Activated CD4-positive, alpha-beta T cell treated with anti-CD3 and anti-CD28 coated beads for 36 hours (primary cell): ENCODE measurements at regions not wholly inside any gene's neighbourhood (a gene's known extent, or its start where the extent isn't known, plus 50 kb on each side); places are given as distances from the start of the nearest gene placed in this dataset.
"Not testable (repeated sequence)": the region's sequence is repeated elsewhere in the genome, so short reads cannot be mapped to it uniquely, and the experiment has no call there.

Experiments used
- ATAC-seq: fragments of 200-7000 bp; cut with Tn5 transposase; one replicate; pipeline ENCODE4 v1.10.0; 2021; ENCODE audit warnings: mild to moderate bottlenecking, moderate library complexity
- CTCF ChIA-PET: fragments of 350-600 bp; sonication (Branson Sonifier 250); formaldehyde crosslinking; loops from one replicate; lab custom pipeline; 2021; ENCODE audit warnings: antibody characterized with exemption; lab: Charles Lee
- POLR2A ChIA-PET: fragments of 350-600 bp; sonication (Branson Sonifier 250); formaldehyde crosslinking; loops from one replicate; lab custom pipeline; 2021; ENCODE audit warnings: antibody characterized with exemption, inconsistent platforms; lab: Charles Lee
- DNase-seq: peaks from one replicate; pipeline ENCODE4 v3.0.0-alpha.2; 2020
- H3K27ac Mint-ChIP-seq: one replicate; pipeline ENCODE4 v1.8.0; 2021; ENCODE audit warnings: mixed read lengths
- H3K27me3 Mint-ChIP-seq: one replicate; pipeline ENCODE4 v1.8.0; 2021; ENCODE audit warnings: mixed read lengths
- H3K36me3 Mint-ChIP-seq: one replicate; pipeline ENCODE4 v1.8.0; 2021; ENCODE audit warnings: low read depth, mixed read lengths
- H3K4me1 Mint-ChIP-seq: one replicate; pipeline ENCODE4 v1.8.0; 2021; ENCODE audit warnings: mixed read lengths
- H3K4me3 Mint-ChIP-seq: one replicate; pipeline ENCODE4 v1.8.0; 2021; ENCODE audit warnings: mild to moderate bottlenecking, moderate library complexity, mixed read lengths
- H3K9me3 Mint-ChIP-seq: one replicate; pipeline ENCODE4 v1.8.0; 2021; ENCODE audit warnings: low read depth, mixed read lengths
- intact Hi-C, 2 experiments: fragments of 100-400 bp; cut with DNase I in 1 of 2; cut with micrococcal nuclease in 1 of 2; formaldehyde crosslinking; loops; one replicate each; pipeline versions ENCODE4 v1.14.2 to v1.15.1; 2022 to 2024; cut with DNase I, micrococcal nuclease

- peaks cover 3% of the 10 kb centered on the region for H3K27me3 Mint-ChIP-seq
- no peaks in the 10 kb centered on the region for H3K36me3 Mint-ChIP-seq
- no peak overlapping the region for H3K4me3 Mint-ChIP-seq
- ATAC-seq (no peak), DNase-seq (no peak)
- no peak overlapping the region for H3K27ac Mint-ChIP-seq
- POLR2A ChIA-PET: interaction anchor here (0.7 kb wide), 1 partner anchor 245 kb away, joined by 3 read pairs; no protein-coding TSS in a partner anchor
- no peaks in the 10 kb centered on the region for H3K4me1 Mint-ChIP-seq
- intact Hi-C loops: no loop called here
- H3K9me3 Mint-ChIP-seq: peaks cover 2% of the 10 kb centered on the region
- CTCF ChIA-PET: no interaction called here
Measured at GRCh38 chr15:56568466-56569167, 103.7 kb upstream of the MNS1 start.

- H3K27me3 Mint-ChIP-seq: no peaks in the 10 kb centered on the region
- DNase-seq (no peak), ATAC-seq (no peak)
- ChIA-PET POLR2A (no interaction called here), CTCF (no interaction called here)
- no peaks in the 10 kb centered on the region for H3K4me1 Mint-ChIP-seq
- H3K36me3 Mint-ChIP-seq: no peaks in the 10 kb centered on the region
- H3K27ac Mint-ChIP-seq: no peak overlapping the region
- intact Hi-C loops: no loop called here
- no peak overlapping the region for H3K4me3 Mint-ChIP-seq
- H3K9me3 Mint-ChIP-seq: peaks cover 19% of the 10 kb centered on the region
Measured at GRCh38 chr15:56557415-56557814, 92.5 kb upstream of the MNS1 start.

GRCh38 chr15:56553486-56553885 is 88.5 kb upstream of the MNS1 start:
- Mint-ChIP-seq H3K36me3 (no peaks in the 10 kb centered on the region), H3K4me1 (no peaks in the 10 kb centered on the region), H3K27ac (no peak overlapping the region), H3K9me3 (peaks cover 15% of the 10 kb centered on the region), H3K27me3 (peaks cover 4% of the 10 kb centered on the region), H3K4me3 (no peak overlapping the region)
- ChIA-PET CTCF (no interaction called here), POLR2A (no interaction called here)
- DNase-seq (no peak), ATAC-seq (no peak)
- intact Hi-C loops: no loop called here

- ChIA-PET POLR2A (no interaction called here), CTCF (no interaction called here)
- H3K4me1 Mint-ChIP-seq: no peaks in the 10 kb centered on the region
- H3K27me3 Mint-ChIP-seq: peaks cover 4% of the 10 kb centered on the region
- intact Hi-C loops: no loop called here
- H3K4me3 Mint-ChIP-seq: no peak overlapping the region
- H3K36me3 Mint-ChIP-seq: no peaks in the 10 kb centered on the region
- H3K27ac Mint-ChIP-seq: no peak overlapping the region
- no peak for ATAC-seq
- DNase-seq: no peak
- peaks cover 10% of the 10 kb centered on the region for H3K9me3 Mint-ChIP-seq
Measured at GRCh38 chr15:56552659-56553058, 87.7 kb upstream of the MNS1 start.

- CTCF ChIA-PET, POLR2A ChIA-PET, H3K27me3 Mint-ChIP-seq, H3K27ac Mint-ChIP-seq, DNase-seq, H3K4me1 Mint-ChIP-seq, H3K4me3 Mint-ChIP-seq, H3K36me3 Mint-ChIP-seq, intact Hi-C loops, ATAC-seq: not testable (repeated sequence)
- H3K9me3 Mint-ChIP-seq: peaks cover 14% of the 10 kb centered on the region
Measured at GRCh38 chr15:56540570-56540969, 75.6 kb upstream of the MNS1 start.

- H3K4me1 Mint-ChIP-seq, H3K4me3 Mint-ChIP-seq, POLR2A ChIA-PET, H3K27me3 Mint-ChIP-seq, ATAC-seq, DNase-seq, intact Hi-C loops, H3K27ac Mint-ChIP-seq, CTCF ChIA-PET, H3K36me3 Mint-ChIP-seq: not testable (repeated sequence)
- H3K9me3 Mint-ChIP-seq: peaks cover 14% of the 10 kb centered on the region
Measured at GRCh38 chr15:56540157-56540556, 75.2 kb upstream of the MNS1 start.

GRCh38 chr15:56538901-56539545 is 74.1 kb upstream of the MNS1 start:
- ChIA-PET CTCF (interaction anchor here (0.6 kb wide), 1 partner anchor 48 kb away, joined by 3 read pairs; no protein-coding TSS in a partner anchor), POLR2A (no interaction called here)
- peaks cover 3% of the 10 kb centered on the region for H3K9me3 Mint-ChIP-seq
- intact Hi-C loops: no loop called here
- ATAC-seq (no peak), DNase-seq (no peak)
- H3K27me3 Mint-ChIP-seq: no peaks in the 10 kb centered on the region
- no peaks in the 10 kb centered on the region for H3K36me3 Mint-ChIP-seq
- peaks cover 6% of the 10 kb centered on the region for H3K4me1 Mint-ChIP-seq
- H3K4me3 Mint-ChIP-seq: no peak overlapping the region
- H3K27ac Mint-ChIP-seq: no peak overlapping the region

GRCh38 chr15:56537881-56538280 is 72.9 kb upstream of the MNS1 start:
- ATAC-seq: peak; percentile 65
- Mint-ChIP-seq H3K27me3 (no peaks in the 10 kb centered on the region), H3K27ac (no peak overlapping the region), H3K4me1 (peaks cover 6% of the 10 kb centered on the region), H3K36me3 (no peaks in the 10 kb centered on the region), H3K4me3 (no peak overlapping the region), H3K9me3 (no peaks in the 10 kb centered on the region)
- intact Hi-C loops: no loop called here
- CTCF ChIA-PET: no interaction called here
- POLR2A ChIA-PET: no interaction called here
- DNase-seq: peak; percentile 62

GRCh38 chr15:56534728-56535127 is 69.8 kb upstream of the MNS1 start:
- ChIA-PET CTCF (no interaction called here), POLR2A (no interaction called here)
- DNase-seq (no peak), ATAC-seq (no peak)
- no peaks in the 10 kb centered on the region for H3K36me3 Mint-ChIP-seq
- no peaks in the 10 kb centered on the region for H3K27me3 Mint-ChIP-seq
- H3K4me3 Mint-ChIP-seq: no peak overlapping the region
- H3K4me1 Mint-ChIP-seq: peaks cover 6% of the 10 kb centered on the region
- intact Hi-C loops: no loop called here
- no peaks in the 10 kb centered on the region for H3K9me3 Mint-ChIP-seq
- H3K27ac Mint-ChIP-seq: no peak overlapping the region

- no peaks in the 10 kb centered on the region for H3K27me3 Mint-ChIP-seq
- ChIA-PET POLR2A (interaction anchor here (0.7 kb wide), 1 partner anchor 310 kb away, joined by 3 read pairs; no protein-coding TSS in a partner anchor), CTCF (interaction anchor here (1.3 to 1.9 kb wide), 4 partner anchors 10 to 773 kb away, joined by 4 to 7 read pairs (median 4); no protein-coding TSS in a partner anchor)
- DNase-seq (no peak), ATAC-seq (no peak)
- intact Hi-C loops: no loop called here
- H3K27ac Mint-ChIP-seq: no peak overlapping the region
- H3K4me3 Mint-ChIP-seq: no peak overlapping the region
- peaks cover 6% of the 10 kb centered on the region for H3K4me1 Mint-ChIP-seq
- H3K9me3 Mint-ChIP-seq: no peaks in the 10 kb centered on the region
- no peaks in the 10 kb centered on the region for H3K36me3 Mint-ChIP-seq
Measured at GRCh38 chr15:56533731-56534403, 68.9 kb upstream of the MNS1 start.

- no peaks in the 10 kb centered on the region for H3K9me3 Mint-ChIP-seq
- POLR2A ChIA-PET: interaction anchor here (0.7 kb wide), 1 partner anchor 311 kb away, joined by 3 read pairs; no protein-coding TSS in a partner anchor
- ATAC-seq: no peak
Measured at GRCh38 chr15:56532721-56533460, 68.0 kb upstream of the MNS1 start.

More at GRCh38 chr15:56532721-56533460, 68.0 kb upstream of the MNS1 start:
- Mint-ChIP-seq H3K4me3 (no peak overlapping the region), H3K36me3 (no peaks in the 10 kb centered on the region), H3K27me3 (no peaks in the 10 kb centered on the region), H3K4me1 (peaks cover 1% of the 10 kb centered on the region), H3K27ac (no peak overlapping the region)
- DNase-seq: no peak
- intact Hi-C loops: no loop called here
- CTCF ChIA-PET: interaction anchor here (0.7 to 1.9 kb wide), 6 partner anchors 9 to 774 kb away, joined by 3 to 7 read pairs (median 4); no protein-coding TSS in a partner anchor
